Endothelial cell of umbilical vein (primary cell): ENCODE measurements at regions not wholly inside any gene's neighbourhood (a gene's known extent, or its start where the extent isn't known, plus 50 kb on each side); places are given as distances from the start of the nearest gene placed in this dataset.

ENCODE experiments used
- BruUV-seq: library from RNA; stranded (reverse); fragments of 400-500 nt; replicated peaks from 2 replicates; lab custom pipeline; 2021; lab: Mats Ljungman, UMichigan
- CTCF ChIA-PET: fragments of 300-600, 350-600 bp; sonication (Branson Sonifier 250); formaldehyde crosslinking; loops from one replicate; lab custom pipeline; 2021; ENCODE audit warnings: antibody characterized with exemption, inconsistent platforms; lab: Charles Lee
- POLR2A ChIA-PET: fragments of 300-600, 350-600 bp; sonication (Branson Sonifier 250); formaldehyde crosslinking; loops from one replicate; lab custom pipeline; 2021; ENCODE audit warnings: antibody characterized with exemption, inconsistent platforms; lab: Charles Lee
- DNase-seq: peaks from one replicate; pipeline ENCODE4 v3.0.0-alpha.2; 2011; ENCODE audit warnings: low read depth, low spot score
- FAIRE-seq: peaks from 2 replicates; lab custom pipeline; 2011; peaks lifted over from hg19 to GRCh38; lab: Jason Lieb, UNC
- H2AFZ ChIP-seq: 2 replicates; pipeline ENCODE4 v1.6.0; 2012; ENCODE audit warnings: low read depth, low read length, control low read depth, inconsistent platforms
- H3K27ac ChIP-seq: 2 replicates; pipeline ENCODE4 v1.5.1; 2011; ENCODE audit warnings: low read depth, mild to moderate bottlenecking, control low read depth, low read length, moderate library complexity; ENCODE audit not compliant: insufficient read depth
- H3K27me3 ChIP-seq, 2 experiments: 2 replicates each; pipeline versions ENCODE4 v1.6.0 to v1.6.1; 2011; ENCODE audit warnings: low read length in 2 of 2, mixed read lengths in 1 of 2; ENCODE audit not compliant: control insufficient read depth in 2 of 2, insufficient read depth in 2 of 2
- H3K36me3 ChIP-seq, 2 experiments: 2 replicates in 1 of 2; 3 replicates in 1 of 2; pipeline ENCODE4 v1.5.1; 2011; ENCODE audit warnings: low read length in 2 of 2, mild to moderate bottlenecking in 1 of 2, moderate library complexity in 1 of 2; ENCODE audit not compliant: control insufficient read depth in 2 of 2, insufficient read depth in 2 of 2; ENCODE audit errors: extremely low read depth in 1 of 2
- H3K4me1 ChIP-seq: 3 replicates; pipeline ENCODE4 v1.5.1; 2011; ENCODE audit warnings: mild to moderate bottlenecking, low read length; ENCODE audit not compliant: control insufficient read depth, insufficient read depth; ENCODE audit errors: extremely low read depth
- H3K4me2 ChIP-seq: 2 replicates; pipeline ENCODE4 v1.6.1; 2011; ENCODE audit warnings: low read length, control low read depth, mixed read lengths; ENCODE audit not compliant: insufficient read depth
- H3K4me3 ChIP-seq, 3 experiments: fragments of 200-600 bp in 1 of 3; sonication (generic), shearing (Covaris generic) in 1 of 3; replicated peaks in 1 of 3; 2 replicates each; pipeline ENCODE4 v1.5.1; 2011 to 2016; ENCODE audit warnings: control low read depth in 3 of 3, low read length in 3 of 3, mild to moderate bottlenecking in 2 of 3, inconsistent platforms in 1 of 3, low read depth in 1 of 3, moderate library complexity in 1 of 3; ENCODE audit not compliant: insufficient read depth in 1 of 3
- H3K79me2 ChIP-seq: 2 replicates; pipeline ENCODE4 v1.6.0; 2012; ENCODE audit warnings: low read length, inconsistent platforms; ENCODE audit not compliant: control insufficient read depth, insufficient read depth
- H3K9ac ChIP-seq: replicated peaks from 2 replicates; pipeline ENCODE3; 2011; ENCODE audit warnings: low read length, control low read depth; ENCODE audit not compliant: insufficient read depth; ENCODE audit errors: extremely low read depth
- H3K9me1 ChIP-seq: replicated peaks from 3 replicates; pipeline ENCODE4 v1.6.0; 2011; ENCODE audit warnings: mild to moderate bottlenecking, low read length; ENCODE audit not compliant: control insufficient read depth, insufficient read depth; ENCODE audit errors: extremely low read depth
- H3K9me3 ChIP-seq: replicated peaks from 2 replicates; pipeline ENCODE4 v1.5.1; 2012; ENCODE audit warnings: low read length, inconsistent platforms; ENCODE audit not compliant: control insufficient read depth, insufficient read depth
- H4K20me1 ChIP-seq: replicated peaks from 2 replicates; pipeline ENCODE3; 2011; ENCODE audit warnings: mild to moderate bottlenecking, low read length; ENCODE audit not compliant: control insufficient read depth, insufficient read depth; ENCODE audit errors: extremely low read depth
- EZH2 ChIP-seq: IDR thresholded peaks from 2 replicates; pipeline ENCODE4 v1.6.1; 2012; ENCODE audit warnings: borderline replicate concordance, low read depth, mild to moderate bottlenecking, moderate library complexity, low read length, inconsistent platforms; ENCODE audit not compliant: severe bottlenecking
- FOS ChIP-seq: IDR thresholded peaks from 2 replicates; pipeline ENCODE4 v1.6.1; 2011; ENCODE audit warnings: mild to moderate bottlenecking, low read length, moderate library complexity, borderline replicate concordance; ENCODE audit not compliant: insufficient read depth
- GATA2 ChIP-seq: IDR thresholded peaks from 2 replicates; pipeline ENCODE4 v1.7.0; 2011; ENCODE audit warnings: low read depth, mild to moderate bottlenecking, moderate library complexity, mixed read lengths, low read length; ENCODE audit not compliant: insufficient read length, insufficient read depth
- MYC ChIP-seq: IDR thresholded peaks from one replicate; pipeline ENCODE4 v1.6.1; 2011; ENCODE audit warnings: mild to moderate bottlenecking, low read depth, low read length
- POLR2A ChIP-seq: IDR thresholded peaks from 2 replicates; pipeline ENCODE4 v1.6.1; 2012; ENCODE audit warnings: low read depth, mild to moderate bottlenecking, control low read depth, low read length
- POLR2AphosphoS5 ChIP-seq: IDR thresholded peaks from 2 replicates; pipeline ENCODE4 v1.6.1; 2012; ENCODE audit warnings: low read depth, mild to moderate bottlenecking, control low read depth, low read length, moderate library complexity; ENCODE audit not compliant: insufficient read depth
- dilution Hi-C: fragments of 300-500 bp; cut with MboI; formaldehyde crosslinking; loops from one replicate; pipeline ENCODE4 v1.15.0; 2019; ENCODE audit warnings: low sequenced_read_pairs; ENCODE audit not compliant: extremely low pct_ligation_motif_present
- intact Hi-C: fragments of 100-400 bp; cut with micrococcal nuclease; formaldehyde crosslinking; loops from one replicate; pipeline ENCODE4 v1.10.0; 2022
- TF ChIP-seq, protein P1 (sequence below), 2 donors: IDR thresholded peaks; 1 replicate in 1 of 2; 2 replicates in 1 of 2; pipeline ENCODE4 v1.5.1; 2011; ENCODE audit warnings: low read length in 2 of 2, mild to moderate bottlenecking in 2 of 2, moderate library complexity in 2 of 2, control low read depth in 1 of 2, inconsistent platforms in 1 of 2, low read depth in 1 of 2; ENCODE audit not compliant: insufficient read depth in 1 of 2; ENCODE audit errors: extremely low read depth in 1 of 2
- TF ChIP-seq, protein P2 (sequence below): IDR thresholded peaks from 2 replicates; pipeline ENCODE4 v1.6.1; 2011; ENCODE audit not compliant: insufficient read depth, insufficient read length

DNA sequence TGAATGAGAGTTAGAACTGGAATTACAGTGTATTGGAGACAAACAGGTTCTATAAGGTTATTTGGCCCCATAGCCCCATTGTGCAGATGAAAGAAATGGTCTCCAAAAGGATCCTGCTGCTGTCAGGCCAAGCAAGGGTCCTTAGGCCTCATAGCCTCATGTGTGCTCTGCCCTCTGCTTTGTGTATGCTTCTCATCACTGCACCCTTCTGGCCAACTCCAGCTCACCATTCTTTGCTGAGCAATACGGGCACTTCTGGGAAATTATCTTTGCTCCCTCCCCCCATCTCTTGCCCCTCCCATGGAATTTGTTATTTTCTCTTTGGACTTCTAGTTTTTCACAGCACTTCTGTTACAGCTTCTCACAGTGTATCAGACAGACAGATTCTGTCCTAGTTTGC, 298.8 kb downstream of the FOXA2 start:
- DNase-seq (no peak), FAIRE-seq (no peak)
- no peak overlapping the region for H3K4me3 ChIP-seq
- no peaks in the 10 kb centered on the region for H3K79me2 ChIP-seq
- no peaks in the 10 kb centered on the region for H4K20me1 ChIP-seq
- no peaks in the 10 kb centered on the region for H3K27me3 ChIP-seq
- TF ChIP-seq POLR2A (no peak), MYC (no peak), EZH2 (no peak), FOS (no peak), POLR2AphosphoS5 (no peak)
- TF ChIP-seq, protein P1, sequence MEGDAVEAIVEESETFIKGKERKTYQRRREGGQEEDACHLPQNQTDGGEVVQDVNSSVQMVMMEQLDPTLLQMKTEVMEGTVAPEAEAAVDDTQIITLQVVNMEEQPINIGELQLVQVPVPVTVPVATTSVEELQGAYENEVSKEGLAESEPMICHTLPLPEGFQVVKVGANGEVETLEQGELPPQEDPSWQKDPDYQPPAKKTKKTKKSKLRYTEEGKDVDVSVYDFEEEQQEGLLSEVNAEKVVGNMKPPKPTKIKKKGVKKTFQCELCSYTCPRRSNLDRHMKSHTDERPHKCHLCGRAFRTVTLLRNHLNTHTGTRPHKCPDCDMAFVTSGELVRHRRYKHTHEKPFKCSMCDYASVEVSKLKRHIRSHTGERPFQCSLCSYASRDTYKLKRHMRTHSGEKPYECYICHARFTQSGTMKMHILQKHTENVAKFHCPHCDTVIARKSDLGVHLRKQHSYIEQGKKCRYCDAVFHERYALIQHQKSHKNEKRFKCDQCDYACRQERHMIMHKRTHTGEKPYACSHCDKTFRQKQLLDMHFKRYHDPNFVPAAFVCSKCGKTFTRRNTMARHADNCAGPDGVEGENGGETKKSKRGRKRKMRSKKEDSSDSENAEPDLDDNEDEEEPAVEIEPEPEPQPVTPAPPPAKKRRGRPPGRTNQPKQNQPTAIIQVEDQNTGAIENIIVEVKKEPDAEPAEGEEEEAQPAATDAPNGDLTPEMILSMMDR (IDR thresholded peaks at IDR 0.05; ENCODE audit: extremely low read depth in 1 of 2, insufficient read depth in 1 of 2, low read depth in 1 of 2, low read length in 2 of 2), result no peak
- ChIA-PET POLR2A (no interaction called here), CTCF (no interaction called here)
- no peak overlapping the region for H3K27ac ChIP-seq
- H3K4me2 ChIP-seq, result no peak overlapping the region
- H3K4me1 ChIP-seq, result no peaks in the 10 kb centered on the region
- intact Hi-C loops, result no loop called here
- H3K9ac ChIP-seq, result no peak overlapping the region
- H2AFZ ChIP-seq, result no peak overlapping the region
- H3K36me3 ChIP-seq, result no peaks in the 10 kb centered on the region
- H3K9me1 ChIP-seq, result no peaks in the 10 kb centered on the region
- H3K9me3 ChIP-seq, result no peaks in the 10 kb centered on the region
- BruUV-seq, result no TSS peak
- dilution Hi-C loops, result no loop called here

DNA sequence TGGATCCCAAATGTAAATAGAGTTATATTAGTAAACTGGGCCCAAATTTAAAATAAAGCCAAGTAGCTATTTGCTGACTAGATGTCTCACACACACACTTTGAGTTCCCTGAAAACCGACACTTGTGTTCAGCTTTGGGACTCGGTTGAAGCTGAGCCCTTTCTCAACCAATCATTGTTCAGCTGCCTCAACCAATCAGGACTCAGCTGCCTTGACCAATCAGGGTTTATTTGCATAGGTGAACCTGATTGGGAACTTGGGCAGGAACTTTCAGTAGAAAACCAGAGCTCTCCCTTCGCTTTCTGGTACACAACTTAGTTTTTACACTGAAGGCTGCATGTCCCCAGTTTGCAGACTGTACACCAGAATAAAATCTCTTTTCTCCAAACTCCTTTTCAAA, 301.7 kb downstream of the FOXA2 start:
- Histone ChIP-seq H3K9me1 (no peaks in the 10 kb centered on the region), H3K27me3 (no peaks in the 10 kb centered on the region), H4K20me1 (no peaks in the 10 kb centered on the region), H3K9me3 (no peaks in the 10 kb centered on the region), H3K36me3 (no peaks in the 10 kb centered on the region), H3K9ac (no peak overlapping the region), H2AFZ (no peak overlapping the region), H3K4me1 (no peaks in the 10 kb centered on the region), H3K27ac (no peak overlapping the region), H3K4me2 (no peak overlapping the region), H3K79me2 (no peaks in the 10 kb centered on the region), H3K4me3 (no peak overlapping the region)
- dilution Hi-C loops (no loop called here), intact Hi-C loops (no loop called here)
- TF ChIP-seq MYC (no peak), POLR2A (no peak), EZH2 (no peak), GATA2 (no peak)
- TF ChIP-seq, protein P1 (IDR thresholded peaks at IDR 0.05; ENCODE audit: extremely low read depth in 1 of 2, insufficient read depth in 1 of 2, low read depth in 1 of 2, low read length in 2 of 2), result no peak
- TF ChIP-seq, protein P2, sequence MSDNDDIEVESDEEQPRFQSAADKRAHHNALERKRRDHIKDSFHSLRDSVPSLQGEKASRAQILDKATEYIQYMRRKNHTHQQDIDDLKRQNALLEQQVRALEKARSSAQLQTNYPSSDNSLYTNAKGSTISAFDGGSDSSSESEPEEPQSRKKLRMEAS, result no peak
- FAIRE-seq (no peak), DNase-seq (no peak)
- POLR2A ChIA-PET, result no interaction called here
- CTCF ChIA-PET, result no interaction called here
- no TSS peak for BruUV-seq
